BLaER1 treated with 17β-estradiol and CSF1 and Interleukin-3, amounts not matched to agents 10 nM and 100 nM (cell line): ENCODE measurements at regions not wholly inside any gene's neighbourhood (a gene's known extent, or its start where the extent isn't known, plus 50 kb on each side); places are given as distances from the start of the nearest gene placed in this dataset.

Experiments used
- H3K27ac ChIP-seq, 11 experiments: shearing (Covaris generic); formaldehyde crosslinking; 2 replicates each; pipeline ENCODE4 v1.8.1; 2022
- H3K27me3 ChIP-seq, 11 experiments: shearing (Covaris generic); formaldehyde crosslinking; 2 replicates each; pipeline ENCODE4 v1.8.1; 2022
- H3K36me3 ChIP-seq, 11 experiments: shearing (Covaris generic); formaldehyde crosslinking; 2 replicates each; pipeline ENCODE4 v1.8.1; 2022
- H3K4me1 ChIP-seq, 10 experiments: shearing (Covaris generic); formaldehyde crosslinking; 2 replicates each; pipeline ENCODE4 v1.8.1; 2022
- H3K4me2 ChIP-seq, 11 experiments: shearing (Covaris generic); formaldehyde crosslinking; 2 replicates each; pipeline ENCODE4 v1.8.1; 2022
- H3K4me3 ChIP-seq, 10 experiments: shearing (Covaris generic); formaldehyde crosslinking; 2 replicates each; pipeline ENCODE4 v1.8.1; 2022
- H3K9ac ChIP-seq, 11 experiments: shearing (Covaris generic); formaldehyde crosslinking; 2 replicates each; pipeline ENCODE4 v1.8.1; 2022
- H3K9me3 ChIP-seq, 11 experiments: shearing (Covaris generic); formaldehyde crosslinking; replicated peaks in 1 of 11; 2 replicates each; pipeline ENCODE4 v1.8.1; 2022
- H4K20me1 ChIP-seq, 11 experiments: shearing (Covaris generic); formaldehyde crosslinking; 2 replicates each; pipeline ENCODE4 v1.8.1; 2022
- Cebpa-rat ChIP-seq, 11 experiments: shearing (Covaris generic); IDR thresholded peaks; 2 replicates each; pipeline ENCODE4 v1.8.1; 2022

DNA sequence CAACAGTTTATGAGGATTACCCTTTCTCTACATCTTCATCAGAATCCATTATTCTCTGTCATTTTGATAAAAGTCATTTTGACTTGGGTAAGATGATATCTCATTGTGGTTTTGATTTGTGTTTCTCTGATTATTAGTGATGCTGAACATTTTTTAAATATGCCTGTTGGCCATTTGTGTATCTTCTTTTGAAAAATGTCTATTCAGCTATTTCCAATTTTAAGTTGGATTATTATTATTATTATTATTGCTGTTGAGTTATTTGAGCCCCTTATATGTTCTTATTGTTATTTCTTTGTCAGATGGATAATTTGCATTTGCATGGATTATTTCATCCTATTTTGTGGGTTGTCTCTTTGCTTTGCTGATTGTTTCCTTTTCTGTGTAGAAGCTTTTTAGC, 421.2 kb upstream of the LMCD1 start:
- Histone ChIP-seq H3K4me3 (no peak overlapping the region), H3K9me3 (peaks cover 0 to 8% (median 5%) of the 10 kb centered on the region in 11 experiments; a peak in 7 of 22 replicates), H3K27me3 (no peaks in the 10 kb centered on the region), H3K9ac (no peak overlapping the region), H4K20me1 (no peaks in the 10 kb centered on the region), H3K27ac (no peak overlapping the region), H3K36me3 (no peaks in the 10 kb centered on the region), H3K4me2 (no peak overlapping the region), H3K4me1 (peaks cover 0 to 11% (median 0%) of the 10 kb centered on the region in 10 experiments; a peak in 1 of 20 replicates)
- TF ChIP-seq Cebpa-rat (IDR thresholded peaks at IDR 0.05), result no peak

DNA sequence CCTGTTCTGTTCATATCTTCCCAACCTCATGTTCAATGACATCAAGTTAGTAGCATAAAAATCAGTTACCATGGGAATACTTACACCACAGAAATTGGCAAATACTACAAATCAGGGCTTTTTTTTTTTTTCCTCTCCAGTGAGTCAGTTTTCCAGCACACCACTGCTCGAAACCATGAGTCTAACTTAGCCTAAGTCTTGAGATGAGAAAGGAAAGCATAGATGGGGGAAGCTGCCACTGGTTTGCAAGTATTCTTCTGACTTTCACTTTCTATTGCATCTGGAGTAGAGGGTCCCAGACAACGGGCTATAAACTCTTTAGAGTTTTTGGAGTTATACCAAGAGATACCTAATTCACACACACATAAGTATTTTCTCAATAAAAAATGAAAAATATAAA, 416.1 kb upstream of the LMCD1 start:
- peaks cover 0 to 11% (median 0%) of the 10 kb centered on the region in 10 experiments; a peak in 1 of 20 replicates for H3K4me1 ChIP-seq
- H3K27ac ChIP-seq, result no peak overlapping the region
- H3K9me3 ChIP-seq, result peaks cover 0 to 11% (median 7%) of the 10 kb centered on the region in 11 experiments; a peak in 12 of 22 replicates
- H4K20me1 ChIP-seq, result no peaks in the 10 kb centered on the region
- H3K36me3 ChIP-seq, result no peaks in the 10 kb centered on the region
- H3K4me3 ChIP-seq, result no peak overlapping the region
- no peak for TF ChIP-seq Cebpa-rat (IDR thresholded peaks at IDR 0.05)
- no peak overlapping the region for H3K4me2 ChIP-seq
- H3K27me3 ChIP-seq, result no peaks in the 10 kb centered on the region
- H3K9ac ChIP-seq, result no peak overlapping the region

DNA sequence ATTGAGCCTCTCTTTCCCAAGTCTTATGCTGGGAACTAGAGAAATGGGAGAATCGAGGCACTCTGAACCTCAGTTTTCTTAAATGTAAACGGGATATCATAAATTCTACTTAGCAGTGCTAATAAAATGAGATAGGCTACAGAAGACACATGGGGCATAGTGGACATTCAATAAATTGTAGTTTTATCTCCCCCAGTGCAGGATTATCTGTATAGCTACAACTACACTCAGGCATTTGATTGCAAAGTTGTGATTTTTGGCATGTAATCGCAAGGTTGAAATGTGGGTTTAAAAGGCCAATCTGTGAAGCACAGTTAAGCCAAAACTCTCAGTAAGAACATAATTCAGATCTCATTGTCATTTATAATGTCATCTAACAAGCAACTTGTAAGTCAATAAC, 413.7 kb upstream of the LMCD1 start:
- Histone ChIP-seq H3K36me3 (no peaks in the 10 kb centered on the region), H4K20me1 (no peaks in the 10 kb centered on the region), H3K9ac (no peak overlapping the region), H3K27me3 (no peaks in the 10 kb centered on the region), H3K4me1 (peaks cover 0 to 11% (median 0%) of the 10 kb centered on the region in 10 experiments; a peak in 1 of 20 replicates), H3K4me3 (no peak overlapping the region), H3K9me3 (peaks cover 0 to 11% (median 7%) of the 10 kb centered on the region in 11 experiments; a peak in 12 of 22 replicates), H3K4me2 (no peak overlapping the region), H3K27ac (no peak overlapping the region)
- TF ChIP-seq Cebpa-rat (IDR thresholded peaks at IDR 0.05), result no peak

DNA sequence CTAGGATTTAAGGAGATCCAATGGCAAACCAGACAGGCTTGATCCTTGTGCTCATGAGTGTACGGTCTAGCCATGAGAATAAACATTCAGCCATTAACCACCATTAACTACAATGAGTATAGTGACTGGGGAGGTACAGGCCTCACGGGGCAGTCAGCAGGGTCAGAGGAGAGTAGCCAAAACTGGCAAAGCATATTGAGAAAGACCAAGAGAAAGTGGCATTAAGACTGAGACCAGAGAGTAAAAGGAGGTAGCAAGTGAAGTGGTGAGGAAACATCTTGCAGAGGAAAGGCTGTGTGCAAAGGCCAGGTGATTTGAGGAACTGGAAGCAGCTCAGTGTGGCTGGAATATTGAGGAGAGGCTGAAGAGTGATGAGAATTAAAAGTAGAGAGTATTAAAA, 407.2 kb upstream of the LMCD1 start:
- H3K36me3 ChIP-seq, result no peaks in the 10 kb centered on the region
- H3K27ac ChIP-seq, result no peak overlapping the region
- no peak overlapping the region for H3K4me3 ChIP-seq
- peaks cover 0 to 3% (median 0%) of the 10 kb centered on the region in 11 experiments; a peak in 2 of 22 replicates for H3K9me3 ChIP-seq
- peak overlapping the region in 4 of 11 experiments; percentile 5 to 11 (median 8); a peak in 4 of 22 replicates for H3K4me2 ChIP-seq
- H3K4me1 ChIP-seq, result peaks cover 0 to 13% (median 0%) of the 10 kb centered on the region in 10 experiments; a peak in 6 of 20 replicates
- no peak overlapping the region for H3K9ac ChIP-seq
- H3K27me3 ChIP-seq, result no peaks in the 10 kb centered on the region
- no peak for TF ChIP-seq Cebpa-rat (IDR thresholded peaks at IDR 0.05)
- H4K20me1 ChIP-seq, result no peaks in the 10 kb centered on the region

GRCh38 chr3:8095724-8096123, 405.9 kb upstream of the LMCD1 start:
- H3K4me3 ChIP-seq, result no peak overlapping the region
- H3K4me2 ChIP-seq, result no peak overlapping the region
- H3K9me3 ChIP-seq, result no peaks in the 10 kb centered on the region
- H3K36me3 ChIP-seq, result no peaks in the 10 kb centered on the region
- H3K27ac ChIP-seq, result no peak overlapping the region
- TF ChIP-seq Cebpa-rat (IDR thresholded peaks at IDR 0.05), result no peak
- no peaks in the 10 kb centered on the region for H3K27me3 ChIP-seq
- no peaks in the 10 kb centered on the region for H4K20me1 ChIP-seq
- H3K4me1 ChIP-seq, result peaks cover 0 to 13% (median 0%) of the 10 kb centered on the region in 10 experiments; a peak in 6 of 20 replicates
- H3K9ac ChIP-seq, result no peak overlapping the region

- no peak for TF ChIP-seq Cebpa-rat (IDR thresholded peaks at IDR 0.05)
- Histone ChIP-seq H3K4me1 (peaks cover 0 to 13% (median 0%) of the 10 kb centered on the region in 10 experiments; a peak in 6 of 20 replicates), H3K9me3 (no peaks in the 10 kb centered on the region), H3K36me3 (no peaks in the 10 kb centered on the region), H3K27me3 (no peaks in the 10 kb centered on the region), H4K20me1 (no peaks in the 10 kb centered on the region), H3K9ac (no peak overlapping the region), H3K4me2 (no peak overlapping the region), H3K4me3 (no peak overlapping the region), H3K27ac (no peak overlapping the region)
These were observed 403.9 kb upstream of the LMCD1 start for GRCh38 chr3:8097690-8098089.

GRCh38 chr3:8103954-8104353, 397.7 kb upstream of the LMCD1 start:
- H3K4me2 ChIP-seq, result peak overlapping the region in 2 of 11 experiments; percentile 15 to 24; a peak in 2 of 22 replicates

GRCh38 chr3:8106921-8107320, 394.7 kb upstream of the LMCD1 start:
- Histone ChIP-seq H3K4me1 (peaks cover 0 to 18% (median 6%) of the 10 kb centered on the region in 10 experiments; a peak in 9 of 20 replicates), H3K4me3 (no peak overlapping the region), H3K36me3 (no peaks in the 10 kb centered on the region), H3K4me2 (no peak overlapping the region), H3K9me3 (no peaks in the 10 kb centered on the region), H3K9ac (no peak overlapping the region), H4K20me1 (no peaks in the 10 kb centered on the region), H3K27me3 (no peaks in the 10 kb centered on the region), H3K27ac (no peak overlapping the region)
- no peak for TF ChIP-seq Cebpa-rat (IDR thresholded peaks at IDR 0.05)

More at GRCh38 chr3:8103954-8104353, 397.7 kb upstream of the LMCD1 start:
- no peak overlapping the region for H3K27ac ChIP-seq
- peaks cover 0 to 18% (median 0%) of the 10 kb centered on the region in 10 experiments; a peak in 4 of 20 replicates for H3K4me1 ChIP-seq
- no peaks in the 10 kb centered on the region for H3K9me3 ChIP-seq
- H4K20me1 ChIP-seq, result no peaks in the 10 kb centered on the region
- H3K9ac ChIP-seq, result no peak overlapping the region
- no peak for TF ChIP-seq Cebpa-rat (IDR thresholded peaks at IDR 0.05)
- no peaks in the 10 kb centered on the region for H3K27me3 ChIP-seq
- H3K36me3 ChIP-seq, result no peaks in the 10 kb centered on the region
- H3K4me3 ChIP-seq, result no peak overlapping the region

DNA sequence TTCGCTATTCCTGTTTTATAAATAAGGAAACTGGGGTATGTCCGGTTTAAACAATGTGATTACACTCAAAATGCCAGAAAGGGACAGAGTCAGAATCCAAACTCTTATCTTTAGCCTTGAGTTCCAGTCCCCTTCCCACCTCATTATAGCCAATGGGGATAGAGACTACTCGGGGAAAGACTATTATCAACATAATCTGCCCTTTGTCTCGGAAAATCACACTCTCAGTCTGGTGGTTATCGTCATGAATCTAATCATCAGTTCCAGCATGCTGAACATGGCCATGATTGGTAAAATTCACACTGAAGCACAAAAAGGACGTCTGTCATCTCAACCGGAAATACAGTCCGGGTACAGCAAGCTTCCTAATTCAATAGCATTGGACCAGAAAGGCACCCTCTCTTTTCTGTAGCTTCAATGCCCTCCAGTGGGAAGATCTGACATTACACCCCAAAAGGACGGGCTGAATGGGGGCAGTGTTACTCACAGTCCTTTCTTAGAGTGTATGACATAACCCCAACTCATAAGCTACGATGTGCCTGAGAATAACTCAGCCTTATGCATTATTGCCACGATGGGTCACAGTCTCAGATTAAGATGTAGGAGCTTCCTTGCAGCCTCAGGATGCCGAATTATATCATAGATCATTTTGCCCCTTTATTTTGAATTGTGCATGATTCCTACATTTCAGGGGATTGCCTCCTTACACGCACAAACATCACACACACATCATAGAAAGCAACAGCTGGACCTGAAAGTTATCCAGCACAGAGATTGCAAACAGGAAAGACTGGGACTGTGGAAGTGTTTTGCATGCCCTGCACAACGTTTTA, 390.4 kb upstream of the LMCD1 start:
- H3K4me2 ChIP-seq, result peak overlapping the region in 4 of 11 experiments; percentile 1 to 24 (median 6); a peak in 2 of 22 replicates
- peaks cover 0 to 12% (median 4%) of the 10 kb centered on the region in 10 experiments; a peak in 8 of 20 replicates for H3K4me1 ChIP-seq
- no peaks in the 10 kb centered on the region for H3K36me3 ChIP-seq
- no peaks in the 10 kb centered on the region for H3K9me3 ChIP-seq
- no peaks in the 10 kb centered on the region for H4K20me1 ChIP-seq
- H3K4me3 ChIP-seq, result no peak overlapping the region
- no peaks in the 10 kb centered on the region for H3K27me3 ChIP-seq
- no peak overlapping the region for H3K27ac ChIP-seq
- no peak for TF ChIP-seq Cebpa-rat (IDR thresholded peaks at IDR 0.05)
- H3K9ac ChIP-seq, result no peak overlapping the region
